HG03097 (cell line): ENCODE measurements at regions not wholly inside any gene's neighbourhood (a gene's known extent, or its start where the extent isn't known, plus 50 kb on each side); places are given as distances from the start of the nearest gene placed in this dataset.

Experiments used
- ATAC-seq: cut with Tn5 transposase; IDR thresholded peaks from one replicate; pipeline ENCODE4 v1.9.1; 2021; ENCODE audit not compliant: unreplicated experiment, low FRiP score

DNA sequence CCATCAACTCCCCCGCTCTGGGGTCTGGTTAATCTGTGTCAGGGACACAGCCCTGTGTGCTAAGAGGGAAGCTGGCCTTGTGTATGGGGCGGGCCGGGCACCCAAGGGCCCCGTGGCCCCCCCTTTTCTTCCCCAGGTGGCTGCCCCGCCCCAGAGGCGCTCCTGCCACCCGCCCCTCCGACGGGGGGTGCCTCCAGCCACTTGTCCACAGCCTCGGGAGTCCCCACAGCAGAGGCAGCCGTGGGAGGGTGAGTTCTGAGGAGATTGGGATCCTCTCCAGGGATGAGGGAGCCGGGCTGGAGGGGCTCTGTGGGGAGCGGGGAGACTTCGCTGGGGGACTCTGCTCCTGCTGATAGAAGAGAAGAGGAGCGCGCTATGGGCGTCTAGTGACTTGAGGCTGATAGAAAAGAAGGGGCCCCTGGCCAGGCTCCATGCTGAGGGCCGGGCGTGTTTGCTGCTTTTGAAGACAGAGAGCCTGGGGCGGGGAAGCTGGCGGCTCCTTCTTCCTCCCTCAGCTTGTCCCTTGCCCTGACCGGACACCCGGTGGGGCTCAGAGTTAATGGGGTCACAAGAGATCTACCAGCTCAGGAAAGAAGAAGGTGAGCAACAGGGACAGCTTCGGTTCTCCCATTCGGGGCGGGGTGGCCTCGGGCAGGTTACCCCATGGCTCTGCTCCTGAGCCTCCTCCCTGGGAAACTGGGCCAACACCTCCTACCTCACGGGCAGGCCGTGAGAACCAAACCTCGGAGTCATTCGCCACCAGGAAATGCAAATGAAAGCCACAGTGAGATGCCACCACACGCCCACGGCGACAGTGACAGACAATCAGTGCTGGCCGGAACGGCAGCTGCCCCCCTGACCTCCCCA is 89.4 kb upstream of the TAF1B start:
- peak; percentile 39 for ATAC-seq

DNA sequence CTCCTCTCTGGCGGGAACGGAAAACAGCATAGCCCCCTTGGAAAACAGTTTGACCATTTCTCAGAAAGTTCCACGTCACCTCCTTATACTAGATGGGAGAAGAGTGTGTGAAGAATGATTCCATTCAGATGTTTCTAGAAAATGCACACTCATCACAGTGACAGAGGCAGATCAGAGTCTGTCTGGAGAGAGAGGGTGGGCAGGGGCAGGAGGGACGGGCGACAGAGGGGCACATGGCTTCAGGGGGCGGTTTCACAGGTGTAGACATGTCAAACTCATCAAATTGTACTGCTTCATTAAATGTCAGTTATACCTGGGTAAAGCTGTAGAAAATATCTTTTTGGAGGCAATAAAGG is 88.8 kb upstream of the TAF1B start:
- no peak for ATAC-seq

DNA sequence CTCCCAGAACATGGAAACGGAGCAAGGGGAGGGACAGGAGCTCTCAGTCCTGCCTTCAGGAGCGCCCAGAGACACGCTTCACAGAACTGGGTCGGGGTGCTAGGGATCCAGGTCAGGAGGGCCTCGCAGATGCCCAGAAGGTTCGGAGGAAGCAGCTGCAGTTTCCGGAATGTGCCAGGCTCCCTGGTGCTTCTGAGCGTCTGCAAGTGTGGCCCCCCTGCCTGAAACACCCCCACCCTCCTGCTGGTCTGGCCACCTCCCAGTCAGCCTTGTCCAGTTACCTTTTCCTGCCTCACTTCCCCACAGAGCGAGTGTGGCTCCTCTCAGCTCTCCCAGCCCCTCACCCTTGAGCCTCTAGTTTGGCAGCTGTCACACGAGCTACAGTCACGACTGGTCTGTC is 88.3 kb upstream of the TAF1B start:
- ATAC-seq = no peak

DNA sequence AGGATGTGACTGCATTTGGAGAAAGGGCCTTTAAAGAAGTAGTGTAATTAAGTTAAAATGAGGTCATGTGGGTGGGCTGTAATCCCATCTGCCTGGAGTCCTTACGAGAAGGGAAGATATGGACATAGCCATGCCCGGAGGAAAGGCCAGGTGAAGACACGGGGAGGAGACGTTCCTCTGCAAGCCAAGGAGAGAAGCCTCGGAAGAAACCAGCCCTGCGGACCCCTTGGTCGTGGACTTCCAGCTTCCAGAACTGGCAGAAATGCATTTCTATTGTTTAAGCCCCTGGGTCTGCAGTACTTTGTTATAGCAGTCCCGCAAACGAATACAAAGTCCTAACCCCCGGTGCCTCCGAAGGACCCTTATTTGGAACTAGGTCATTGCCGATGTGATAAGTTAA is 87.6 kb upstream of the TAF1B start:
- ATAC-seq = no peak

DNA sequence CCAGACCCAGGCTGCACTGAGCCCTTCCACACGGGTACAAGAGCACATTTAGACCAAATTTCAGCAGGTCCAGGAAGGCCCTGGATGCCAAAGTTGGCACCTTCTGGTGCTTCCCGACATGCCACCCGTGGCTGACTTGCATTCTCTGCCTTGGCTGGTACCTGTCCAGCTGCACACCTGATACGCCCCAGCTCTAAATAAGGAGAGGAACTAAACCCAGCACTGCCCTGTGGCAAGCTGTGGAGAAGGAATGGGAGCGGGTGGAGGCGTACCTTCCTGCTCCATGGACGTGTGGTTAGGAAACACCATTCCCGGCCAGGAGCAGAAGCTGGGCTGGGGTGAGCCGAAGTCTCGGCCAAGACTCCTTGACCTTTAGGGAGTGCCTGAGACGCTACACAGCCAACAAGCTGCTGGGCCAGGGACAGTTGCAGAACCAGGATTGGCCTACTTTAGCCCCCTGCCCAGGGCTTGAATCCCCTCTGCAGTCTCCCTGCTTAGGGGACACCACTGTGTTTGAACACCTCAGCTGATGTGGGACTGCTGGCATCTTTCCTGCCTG is 86.5 kb upstream of the TAF1B start:
- no peak for ATAC-seq

DNA sequence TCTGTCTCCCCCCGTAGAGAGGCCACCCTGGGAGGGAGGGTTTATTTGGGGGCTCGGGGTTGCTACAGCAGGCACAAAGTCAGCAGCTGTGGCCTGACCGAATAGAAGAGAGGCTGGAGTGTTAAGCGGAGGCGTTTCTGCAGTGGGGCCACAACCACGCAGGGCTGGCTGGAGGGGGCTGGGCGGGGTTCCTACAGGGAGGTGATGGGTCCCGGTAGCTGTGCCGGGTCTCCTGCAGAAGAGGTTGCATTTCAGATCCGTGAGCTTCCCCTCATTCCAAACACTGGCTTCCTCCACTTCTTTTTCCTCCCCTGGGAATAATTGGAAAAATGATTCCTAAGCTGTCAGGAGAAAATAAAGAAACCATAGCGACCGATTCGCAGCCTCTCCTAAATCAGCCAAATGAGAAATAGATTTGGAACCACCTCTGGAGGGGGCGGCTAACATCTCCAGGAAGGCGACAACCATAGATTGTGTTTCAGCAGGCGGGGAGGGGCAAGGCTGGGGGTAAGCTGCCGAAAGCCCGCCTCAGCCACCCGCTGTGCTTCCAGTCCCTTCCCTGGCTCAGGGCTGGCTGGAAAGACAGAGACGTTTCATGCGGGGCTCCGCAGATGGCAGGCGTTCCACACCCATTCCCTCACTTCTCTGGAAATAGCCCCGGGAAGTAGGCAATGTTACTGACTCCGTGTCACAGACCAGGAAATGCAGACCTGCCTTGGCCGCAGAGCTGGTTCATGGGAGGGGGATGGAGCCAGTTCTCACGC is 85.6 kb upstream of the TAF1B start:
- no peak for ATAC-seq

DNA sequence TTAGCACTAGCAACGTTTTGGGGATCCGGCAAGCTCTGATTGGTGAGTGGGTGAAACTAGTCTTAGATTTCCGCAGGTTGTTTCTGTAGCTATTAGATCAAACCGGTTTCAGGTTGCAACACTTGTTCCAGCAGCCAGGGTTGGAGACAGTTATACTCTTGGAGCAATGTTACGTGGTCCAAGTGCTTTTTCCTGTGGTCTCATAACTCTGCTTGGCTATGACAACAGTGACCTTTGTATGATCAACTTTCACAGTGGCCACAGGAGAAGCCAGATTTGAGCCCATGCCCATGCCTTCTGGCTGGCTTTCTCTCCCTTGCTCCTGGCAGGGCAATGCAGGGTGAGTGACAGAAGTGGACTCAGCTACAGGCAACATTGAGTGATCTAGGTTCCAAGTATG is 84.5 kb upstream of the TAF1B start:
- no peak for ATAC-seq

DNA sequence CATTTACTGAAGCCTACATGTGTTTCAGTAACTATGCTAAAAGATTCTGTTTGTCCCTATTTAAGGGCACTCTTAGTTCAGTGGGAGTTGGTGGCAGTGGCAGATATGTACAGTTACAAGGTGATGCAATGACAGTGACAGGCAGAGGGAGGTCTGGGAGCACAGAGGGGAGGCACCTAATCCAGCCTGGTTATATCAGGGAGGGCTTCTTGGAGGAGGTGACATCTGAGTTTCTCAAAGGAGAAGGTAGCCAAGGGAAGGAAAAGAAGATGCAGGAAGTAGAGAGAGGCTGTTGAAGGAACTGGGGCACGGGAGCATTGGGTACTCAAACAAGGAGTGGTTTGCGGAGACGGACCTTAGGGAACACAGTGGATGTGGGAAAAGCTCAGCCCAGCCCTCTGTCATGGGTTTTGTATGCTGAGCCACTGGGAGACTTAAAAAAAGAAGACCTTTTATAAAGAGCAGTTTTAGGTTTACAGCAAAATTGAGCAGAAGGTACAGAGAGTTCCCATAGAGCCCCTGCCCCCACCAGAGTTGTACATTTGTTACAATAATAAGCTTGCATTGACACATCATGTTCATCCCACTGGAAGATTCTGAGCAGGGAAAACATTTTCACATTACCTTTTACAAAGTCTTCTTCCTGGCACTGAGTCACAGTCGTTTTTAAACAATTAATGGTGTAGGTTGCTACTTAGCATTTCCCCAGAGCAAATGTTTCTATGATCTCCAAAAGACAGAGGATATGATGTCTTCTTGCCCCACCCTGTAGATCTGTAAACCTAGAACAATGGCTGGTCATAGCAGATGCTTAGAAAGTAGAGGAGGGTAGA is 83.0 kb upstream of the TAF1B start:
- ATAC-seq = no peak

DNA sequence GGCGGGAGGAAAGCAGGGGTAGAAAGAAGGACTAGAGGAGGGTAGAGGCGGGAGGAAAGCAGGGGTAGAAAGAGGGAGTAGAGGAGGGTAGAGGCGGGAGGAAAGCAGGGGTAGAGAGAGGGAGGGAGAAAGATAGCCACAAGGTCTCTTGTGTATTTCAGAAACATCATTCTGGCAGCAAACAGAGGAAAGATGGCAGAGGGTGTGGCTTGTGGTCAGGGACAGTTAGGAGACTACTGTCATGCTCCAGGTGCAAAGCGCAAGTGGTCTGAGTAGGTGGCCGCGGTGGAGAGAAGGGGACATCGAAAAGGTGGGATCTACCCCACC is 82.4 kb upstream of the TAF1B start:
- no peak for ATAC-seq

DNA sequence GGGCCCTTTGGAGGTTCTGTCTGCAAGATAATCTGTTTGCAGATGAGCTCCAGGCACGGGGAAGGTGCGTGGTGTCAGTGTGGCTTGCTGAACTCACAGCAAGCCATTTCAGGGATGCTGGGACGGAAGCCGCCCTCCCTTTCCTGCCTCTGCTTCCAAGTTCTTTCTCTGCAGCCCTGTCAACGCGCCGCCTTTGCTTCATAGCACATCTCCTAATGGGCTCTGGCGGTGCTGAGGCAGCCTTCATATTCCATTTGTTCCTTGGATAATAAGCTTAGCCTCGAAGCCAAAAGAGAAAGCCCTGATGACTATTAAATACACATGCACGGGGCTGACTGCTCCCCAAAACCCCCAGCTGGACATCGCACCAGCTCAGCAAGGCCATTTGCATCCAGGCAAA is 81.7 kb upstream of the TAF1B start:
- ATAC-seq = no peak

DNA sequence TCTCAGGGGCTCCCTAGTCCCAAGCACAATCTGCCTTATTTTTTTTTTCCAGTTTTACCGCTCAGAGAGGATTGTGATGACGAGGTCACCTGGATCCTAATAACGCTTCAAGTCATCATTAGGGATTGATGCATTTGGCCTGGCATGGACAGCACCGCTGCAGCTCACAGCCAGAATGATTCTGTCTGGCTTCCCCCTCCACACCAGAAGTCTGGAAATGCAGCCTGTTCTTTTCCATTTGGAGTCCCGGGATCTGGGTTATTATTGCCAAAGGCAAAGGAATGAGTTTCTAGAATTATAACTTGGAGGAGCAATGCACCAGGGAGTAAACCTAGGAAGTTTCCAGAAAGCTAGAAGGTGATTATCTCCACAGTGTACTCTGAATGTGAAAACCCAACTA is 81.1 kb upstream of the TAF1B start:
- ATAC-seq = no peak

DNA sequence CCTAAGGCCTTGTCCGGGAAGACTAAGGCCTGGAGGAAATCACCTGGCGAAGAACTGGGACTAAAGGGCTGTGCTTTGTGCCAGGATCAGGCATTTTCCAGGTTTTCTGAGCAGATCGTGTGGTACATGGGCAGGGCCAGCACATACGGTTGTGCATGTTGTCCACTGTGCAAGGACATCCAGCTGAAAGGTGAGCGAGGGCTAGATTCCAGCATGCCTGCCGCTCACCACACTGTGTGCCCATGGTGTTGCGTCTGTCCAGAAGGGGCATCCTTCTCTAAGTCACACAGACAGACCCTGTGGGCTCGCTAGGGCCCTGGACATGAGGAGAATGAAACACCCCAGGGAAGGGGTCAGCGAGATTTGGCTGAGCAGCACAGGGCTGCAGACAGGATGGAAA is 80.3 kb upstream of the TAF1B start:
- no peak for ATAC-seq

DNA sequence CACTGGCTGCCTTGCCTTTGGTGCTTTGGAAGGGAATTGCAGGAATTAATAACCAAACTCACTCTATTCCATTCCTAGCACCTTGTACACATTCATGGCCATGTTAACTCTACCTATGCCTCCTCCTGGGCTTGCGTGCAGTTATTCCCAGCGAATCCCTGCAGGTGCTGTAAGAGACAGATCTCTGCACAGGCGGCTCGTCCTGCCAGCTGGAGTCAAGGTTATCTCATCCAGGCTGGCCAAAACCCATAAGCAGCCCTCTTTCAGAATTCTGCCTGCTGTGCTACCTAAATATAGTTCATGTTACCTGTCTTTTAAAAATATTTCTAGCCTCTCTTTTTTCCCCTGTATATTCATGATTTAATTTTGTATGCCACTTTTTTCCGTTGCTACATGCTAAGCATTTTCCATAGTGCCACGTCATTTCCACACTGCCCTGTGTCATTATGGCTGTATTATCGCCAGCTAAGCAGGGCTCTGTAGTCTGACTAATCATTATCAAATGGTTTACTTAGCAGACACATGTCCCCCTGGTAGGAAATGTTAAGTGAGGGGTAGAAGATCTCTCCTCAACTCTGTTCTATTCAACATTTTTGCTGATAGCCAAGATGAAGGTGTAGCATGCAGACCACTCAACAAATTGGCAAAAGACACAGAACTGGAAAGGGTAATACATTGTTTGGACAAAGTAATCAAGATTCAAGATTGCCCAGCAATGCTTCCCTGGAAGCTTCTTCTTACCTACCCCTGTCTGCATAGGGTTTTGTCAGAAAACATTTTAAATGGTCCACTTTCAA is 79.7 kb upstream of the TAF1B start:
- ATAC-seq = no peak

DNA sequence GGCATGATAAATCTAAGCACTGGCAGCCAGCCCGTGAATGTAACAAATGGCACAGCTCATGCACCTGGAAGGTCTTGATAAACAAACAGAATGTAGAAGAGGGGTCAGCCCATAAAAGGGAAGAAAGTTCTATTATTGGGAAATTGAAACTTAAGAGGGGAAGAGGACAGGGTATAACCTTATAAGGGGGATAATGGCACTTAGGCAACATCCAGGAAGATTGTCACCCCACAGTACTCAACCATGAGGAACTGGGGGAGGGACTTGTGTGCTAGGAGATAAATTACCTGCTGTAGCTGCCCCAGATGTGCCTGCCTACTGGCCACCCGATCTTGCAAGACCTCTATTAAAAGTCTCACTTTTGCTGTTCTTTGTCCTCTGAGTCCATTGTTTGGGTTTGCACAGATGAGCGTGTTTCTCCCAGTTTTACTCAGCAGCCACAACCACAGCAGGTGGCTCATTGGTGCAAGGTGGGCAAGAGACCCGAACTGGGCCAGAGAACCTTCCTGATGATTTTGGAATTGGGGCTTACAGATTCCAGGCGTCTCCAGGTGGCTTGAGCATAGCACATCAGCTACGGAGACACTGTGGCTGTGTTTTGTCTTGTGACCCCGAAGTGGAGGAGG is 79.0 kb upstream of the TAF1B start:
- no peak for ATAC-seq

DNA sequence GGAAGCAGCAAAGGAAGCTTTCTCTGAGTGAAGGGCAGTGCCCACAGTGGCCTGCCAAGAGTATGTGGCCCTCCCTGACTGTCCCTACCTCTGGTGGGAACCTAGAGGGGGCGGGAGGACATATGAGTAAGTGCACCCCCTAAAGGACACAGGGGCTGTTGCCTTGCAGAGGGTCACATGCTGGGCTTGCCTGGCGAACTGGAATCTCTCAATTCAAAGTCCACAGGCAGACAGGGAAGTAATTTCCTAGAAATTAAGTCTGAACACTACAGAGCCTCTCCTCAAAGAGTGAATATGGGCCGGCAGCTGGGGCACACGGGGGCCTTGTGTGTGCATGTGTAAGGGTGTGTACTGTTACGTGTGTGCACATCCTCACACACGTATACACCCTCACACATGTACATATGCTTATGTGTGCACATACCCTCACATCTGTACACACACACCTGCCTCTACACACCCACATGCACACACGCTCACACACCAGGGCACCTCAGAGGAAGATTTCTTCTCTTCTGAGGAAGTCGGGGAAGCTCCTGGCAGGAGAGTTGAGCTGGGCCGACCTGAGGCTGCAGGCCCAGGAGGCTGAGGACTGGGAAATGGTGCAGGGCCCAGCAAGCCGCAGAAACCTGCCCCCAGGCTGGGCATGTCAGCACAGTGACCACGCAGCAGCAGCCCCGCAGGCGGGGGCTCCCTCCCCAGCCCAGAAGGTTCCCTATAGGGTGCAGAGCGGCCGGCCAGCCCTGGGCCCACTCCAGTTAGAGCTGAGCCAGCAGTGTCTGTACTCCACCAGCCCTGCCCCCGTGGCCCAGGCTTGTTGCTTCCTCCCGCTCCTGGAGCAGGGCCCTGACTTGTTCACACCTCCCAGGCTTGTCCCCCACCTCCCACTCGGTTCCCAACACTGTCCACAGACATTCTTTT is 77.4 kb upstream of the TAF1B start:
- no peak for ATAC-seq

DNA sequence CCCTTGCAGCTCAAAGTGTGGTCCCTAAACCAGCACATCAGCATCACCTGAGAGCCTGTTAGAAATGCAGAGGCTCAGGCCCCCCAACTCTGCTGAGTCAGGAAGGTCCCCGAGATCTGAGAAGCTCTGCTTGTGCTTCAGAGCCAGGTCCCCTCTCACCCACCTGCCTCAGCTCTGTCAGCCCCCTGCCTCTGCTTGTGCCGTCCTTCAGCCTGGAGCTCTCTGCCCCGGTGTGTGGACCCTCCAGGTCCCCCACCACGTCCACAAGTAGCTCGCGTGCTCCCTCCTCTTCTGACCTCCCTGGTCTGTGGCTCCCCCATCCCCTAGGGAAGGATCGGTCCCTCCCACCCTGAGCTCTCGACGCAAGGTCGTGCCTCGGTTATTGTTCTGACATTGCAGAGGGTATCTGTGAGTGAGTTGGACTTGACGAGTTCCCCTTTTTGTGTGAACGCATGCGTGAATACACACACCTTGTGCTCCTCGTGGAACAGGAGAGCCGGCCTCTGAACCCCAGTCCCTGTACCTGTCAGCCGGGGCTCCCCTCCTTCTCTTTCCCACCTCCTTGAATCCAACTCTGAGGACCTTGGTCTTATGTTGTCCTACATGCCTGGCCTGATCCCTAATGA is 75.5 kb upstream of the TAF1B start:
- ATAC-seq = no peak

DNA sequence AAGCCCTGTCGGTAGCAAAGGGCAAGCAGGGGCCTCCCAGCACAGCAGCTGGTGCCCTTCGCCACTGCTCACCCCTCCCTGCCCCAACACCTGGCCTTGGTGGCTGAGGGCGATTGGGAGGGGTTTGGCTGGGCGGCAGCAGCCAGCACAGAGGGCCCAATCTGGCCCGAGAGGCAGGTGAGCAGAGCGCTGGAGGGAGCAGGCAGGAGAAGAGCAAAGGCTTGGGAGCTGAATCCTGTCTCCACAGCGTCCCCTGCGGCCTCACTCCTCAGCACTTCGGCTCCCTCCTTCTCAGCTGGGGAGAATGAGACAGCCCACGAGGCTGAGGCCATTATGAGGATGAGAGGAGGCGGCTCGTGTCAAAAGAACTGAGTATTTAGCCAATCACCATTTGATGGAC is 74.9 kb upstream of the TAF1B start:
- ATAC-seq = no peak
